ENCODE measurements at regions not wholly inside any gene's neighbourhood (a gene's known extent, or its start where the extent isn't known, plus 50 kb on each side); places are given as distances from the start of the nearest gene placed in this dataset.
A peak's percentile ranks its signal among the peaks of the same experiment; 100 is the strongest.

- DNase-seq, result no peak
These were observed 395.8 kb upstream of the ADAMTSL1 start for GRCh38 chr9:18077941-18078678.

GRCh38 chr9:18092138-18092537, 381.8 kb upstream of the ADAMTSL1 start:
- DNase-seq, result no peak

- DNase-seq, result no peak
These were observed 367.9 kb upstream of the ADAMTSL1 start for GRCh38 chr9:18106006-18106560.

- peak; percentile 32 for DNase-seq
These were observed 364.3 kb upstream of the ADAMTSL1 start for GRCh38 chr9:18109675-18110074.

- DNase-seq, result no peak
These were observed 362.8 kb upstream of the ADAMTSL1 start for GRCh38 chr9:18111146-18111545.

- no peak for DNase-seq
These were observed 359.1 kb upstream of the ADAMTSL1 start for GRCh38 chr9:18114559-18115475.

GRCh38 chr9:18118268-18118667, 355.7 kb upstream of the ADAMTSL1 start:
- DNase-seq, result no peak

- peak; percentile 11 for DNase-seq
These were observed 351.8 kb upstream of the ADAMTSL1 start for GRCh38 chr9:18122171-18122570.

- no peak for DNase-seq
These were observed 349.2 kb upstream of the ADAMTSL1 start for GRCh38 chr9:18124760-18125159.

- DNase-seq, result peak; percentile 7
These were observed 347.0 kb upstream of the ADAMTSL1 start for GRCh38 chr9:18126831-18127498.

- no peak for DNase-seq
These were observed 346.5 kb upstream of the ADAMTSL1 start for GRCh38 chr9:18127499-18127875.

- DNase-seq, result no peak
These were observed 344.1 kb upstream of the ADAMTSL1 start for GRCh38 chr9:18129809-18130334.

- no peak for DNase-seq
These were observed 337.5 kb upstream of the ADAMTSL1 start for GRCh38 chr9:18136354-18136994.

GRCh38 chr9:18137815-18138214, 336.1 kb upstream of the ADAMTSL1 start:
- no peak for DNase-seq

- no peak for DNase-seq
These were observed 335.3 kb upstream of the ADAMTSL1 start for GRCh38 chr9:18138656-18139055.

GRCh38 chr9:18141681-18142080, 332.3 kb upstream of the ADAMTSL1 start:
- no peak for DNase-seq

- DNase-seq, result no peak
These were observed 330.7 kb upstream of the ADAMTSL1 start for GRCh38 chr9:18143073-18143745.

- DNase-seq, result no peak
These were observed 327.6 kb upstream of the ADAMTSL1 start for GRCh38 chr9:18146329-18146728.

- no peak for DNase-seq
These were observed 324.4 kb upstream of the ADAMTSL1 start for GRCh38 chr9:18149471-18150011.

- no peak for DNase-seq
These were observed 319.3 kb upstream of the ADAMTSL1 start for GRCh38 chr9:18154661-18155060.

- DNase-seq, result no peak
These were observed 314.7 kb upstream of the ADAMTSL1 start for GRCh38 chr9:18159254-18159653.

GRCh38 chr9:18163146-18163545, 310.8 kb upstream of the ADAMTSL1 start:
- DNase-seq, result no peak
